GM13976 (cell line): ENCODE measurements at regions not wholly inside any gene's neighbourhood (a gene's known extent, or its start where the extent isn't known, plus 50 kb on each side); places are given as distances from the start of the nearest gene placed in this dataset.

ENCODE experiments used
- DNase-seq: peaks from one replicate; pipeline ENCODE4 v3.0.0; 2012; ENCODE audit warnings: low spot score
- CTCF ChIP-seq: IDR thresholded peaks from 2 replicates; pipeline ENCODE4 v1.5.1; 2012; ENCODE audit warnings: borderline replicate concordance, mild to moderate bottlenecking; ENCODE audit not compliant: insufficient read depth; ENCODE audit errors: extremely low read depth, missing control alignments, control extremely low read depth
- in situ Hi-C: fragments of 300-500 bp; cut with MboI; formaldehyde crosslinking; loops from one replicate; pipeline ENCODE4 v1.12.0; 2022; ENCODE audit warnings: low sequenced_read_pairs, mixed read lengths, inconsistent platforms; ENCODE audit not compliant: unreplicated experiment

DNA sequence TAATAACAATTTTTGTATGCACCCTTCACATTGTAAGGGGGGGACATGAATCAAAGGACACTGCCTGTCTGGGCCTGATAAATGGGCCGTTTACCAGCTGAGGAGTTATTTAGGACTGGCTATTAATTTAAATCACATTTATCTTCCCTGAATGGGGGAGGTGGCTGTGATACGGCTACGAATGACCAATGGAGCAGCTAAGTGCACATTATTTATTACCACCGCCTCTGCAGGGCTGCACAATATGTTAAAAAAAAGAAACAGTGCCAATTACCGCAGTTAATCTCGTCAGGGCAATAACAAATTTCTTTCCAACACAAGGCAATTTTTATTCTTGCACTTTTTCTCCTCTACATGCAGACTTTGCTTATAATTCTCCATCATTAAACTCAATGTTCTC lies 318.4 kb downstream of the IRX2 start:
- TF ChIP-seq CTCF, result no peak
- no peak for DNase-seq
- in situ Hi-C loops, result no loop called here

DNA sequence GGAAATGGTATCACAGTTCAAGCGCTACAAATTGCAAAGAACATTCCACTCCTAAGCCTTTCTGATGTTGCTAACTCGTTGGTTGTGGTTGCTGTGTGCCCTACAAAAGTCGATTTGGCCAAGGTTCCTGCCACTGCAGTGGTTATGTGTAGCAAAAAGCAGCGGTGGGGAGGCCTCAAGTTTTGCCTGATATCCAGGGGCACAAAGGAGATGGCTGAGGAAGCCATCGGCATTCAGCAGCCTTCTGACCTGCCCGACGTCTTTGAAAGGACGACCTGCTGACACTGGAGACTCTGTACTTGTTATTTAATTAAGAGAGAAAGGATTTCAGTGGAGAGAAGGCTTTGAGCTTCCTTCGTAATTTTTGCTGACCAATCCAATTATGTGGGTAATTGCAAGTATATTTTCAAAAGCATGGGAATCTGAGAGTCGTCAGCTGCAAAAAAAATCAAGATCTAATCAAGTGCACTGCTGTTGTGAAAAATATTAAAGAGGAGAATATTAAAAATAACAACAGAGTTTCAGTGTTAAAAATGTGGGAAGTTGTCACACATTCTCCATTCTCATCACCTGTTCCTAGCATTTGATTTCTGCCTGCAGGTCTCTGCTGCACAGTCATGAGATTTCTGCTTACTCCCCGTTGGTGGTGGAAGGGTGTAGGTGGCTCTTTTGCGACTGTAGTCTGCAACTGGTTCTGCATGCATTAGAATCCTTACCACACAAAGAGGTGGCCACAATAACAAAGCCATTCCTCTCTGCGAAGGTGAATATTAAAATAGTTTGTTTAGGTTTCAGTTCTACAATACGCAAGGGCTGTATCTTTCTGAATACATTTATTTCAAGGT lies 319.2 kb downstream of the IRX2 start:
- in situ Hi-C loops, result no loop called here
- TF ChIP-seq CTCF, result no peak
- DNase-seq, result no peak

DNA sequence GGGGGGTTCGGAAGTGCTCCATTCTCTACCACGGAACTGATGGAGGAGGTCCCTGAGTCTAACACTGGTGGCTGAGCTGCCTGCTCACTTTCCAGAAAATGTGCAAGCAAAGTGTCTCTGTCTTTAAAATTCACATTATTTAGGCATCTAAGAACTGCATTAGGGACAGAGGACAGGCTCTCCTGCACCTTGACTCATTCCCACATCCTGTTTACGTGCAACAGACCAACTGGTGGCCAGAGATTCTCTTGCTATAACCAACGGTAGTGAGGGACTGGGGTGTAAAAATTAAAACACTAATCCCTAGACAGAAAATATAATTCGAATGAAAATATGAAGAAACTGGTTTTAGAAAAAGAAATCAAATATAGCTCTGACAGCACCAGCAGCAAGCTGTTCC lies 320.9 kb downstream of the IRX2 start:
- TF ChIP-seq CTCF, result no peak
- no peak for DNase-seq
- in situ Hi-C loops, result no loop called here

DNA sequence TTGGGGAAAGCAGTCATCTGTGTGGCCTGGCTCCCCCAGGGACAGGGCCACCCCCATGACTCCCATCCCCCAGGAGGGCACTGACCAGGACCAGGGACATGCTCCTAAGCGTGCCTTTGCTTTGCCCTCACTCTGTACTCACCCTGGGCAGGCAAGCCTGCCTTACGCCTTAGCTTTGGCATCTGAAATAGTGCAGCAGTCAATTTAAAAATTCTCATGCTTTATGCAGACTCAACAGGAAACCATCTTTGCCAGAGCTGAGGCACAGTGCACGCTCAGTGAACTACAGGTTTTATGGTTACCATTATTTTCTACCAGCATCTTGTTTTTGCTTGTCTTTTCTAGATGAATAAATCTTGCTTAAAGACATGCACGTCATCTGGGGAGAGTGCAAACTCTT lies 323.5 kb downstream of the IRX2 start:
- no peak for TF ChIP-seq CTCF
- no peak for DNase-seq
- in situ Hi-C loops, result no loop called here

DNA sequence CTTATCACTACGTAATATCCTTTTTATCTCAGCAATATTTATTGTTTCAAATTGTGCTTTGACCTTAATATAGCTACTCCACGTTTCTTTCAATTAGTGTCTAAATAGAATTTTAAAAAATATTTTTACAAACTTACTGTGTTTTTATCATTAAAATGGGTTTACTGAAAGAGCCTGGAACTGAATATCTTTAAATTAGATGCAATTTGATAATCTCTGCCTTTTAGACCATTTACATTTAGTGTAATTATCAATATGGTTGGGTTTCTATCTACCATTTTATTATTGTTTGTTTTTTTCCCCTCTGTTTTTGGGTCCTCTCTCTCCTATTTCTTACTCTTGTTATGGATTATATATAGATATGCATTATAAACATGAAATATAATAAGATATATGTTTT lies 327.8 kb downstream of the IRX2 start:
- in situ Hi-C loops, result no loop called here
- no peak for DNase-seq
- TF ChIP-seq CTCF, result no peak

GRCh38 chr5:2417301-2417700 lies 334.2 kb downstream of the IRX2 start:
- in situ Hi-C loops, result no loop called here
- no peak for DNase-seq
- no peak for TF ChIP-seq CTCF
